Nephron progenitor cell (in vitro differentiated cells): ENCODE measurements at regions not wholly inside any gene's neighbourhood (a gene's known extent, or its start where the extent isn't known, plus 50 kb on each side); places are given as distances from the start of the nearest gene placed in this dataset.

ENCODE experiments used
- DNase-seq: peaks from one replicate; pipeline ENCODE4 v3.0.0; 2021
- H3K27ac Mint-ChIP-seq: 2 replicates; pipeline ENCODE4 v1.8.0; 2021; ENCODE audit warnings: mild to moderate bottlenecking, moderate library complexity, mixed read lengths
- H3K27me3 Mint-ChIP-seq: 2 replicates; pipeline ENCODE4 v1.8.0; 2021; ENCODE audit warnings: mild to moderate bottlenecking, low read depth, mixed read lengths; ENCODE audit not compliant: poor library complexity
- H3K36me3 Mint-ChIP-seq: 2 replicates; pipeline ENCODE4 v1.8.0; 2021; ENCODE audit warnings: low read depth, mixed read lengths
- H3K4me1 Mint-ChIP-seq: 2 replicates; pipeline ENCODE4 v1.8.0; 2021; ENCODE audit warnings: mixed read lengths
- H3K4me3 Mint-ChIP-seq: 2 replicates; pipeline ENCODE4 v1.8.0; 2021; ENCODE audit warnings: mild to moderate bottlenecking, moderate library complexity, mixed read lengths
- H3K9me3 Mint-ChIP-seq: 2 replicates; pipeline ENCODE4 v1.8.0; 2021; ENCODE audit warnings: mild to moderate bottlenecking, moderate library complexity, mixed read lengths
- TF ChIP-seq, protein P1 (sequence below): fragments of 200-600 bp; sonication (generic); IDR thresholded peaks from 2 replicates; pipeline ENCODE4 v1.5.0; 2021; ENCODE audit warnings: antibody characterized with exemption

DNA sequence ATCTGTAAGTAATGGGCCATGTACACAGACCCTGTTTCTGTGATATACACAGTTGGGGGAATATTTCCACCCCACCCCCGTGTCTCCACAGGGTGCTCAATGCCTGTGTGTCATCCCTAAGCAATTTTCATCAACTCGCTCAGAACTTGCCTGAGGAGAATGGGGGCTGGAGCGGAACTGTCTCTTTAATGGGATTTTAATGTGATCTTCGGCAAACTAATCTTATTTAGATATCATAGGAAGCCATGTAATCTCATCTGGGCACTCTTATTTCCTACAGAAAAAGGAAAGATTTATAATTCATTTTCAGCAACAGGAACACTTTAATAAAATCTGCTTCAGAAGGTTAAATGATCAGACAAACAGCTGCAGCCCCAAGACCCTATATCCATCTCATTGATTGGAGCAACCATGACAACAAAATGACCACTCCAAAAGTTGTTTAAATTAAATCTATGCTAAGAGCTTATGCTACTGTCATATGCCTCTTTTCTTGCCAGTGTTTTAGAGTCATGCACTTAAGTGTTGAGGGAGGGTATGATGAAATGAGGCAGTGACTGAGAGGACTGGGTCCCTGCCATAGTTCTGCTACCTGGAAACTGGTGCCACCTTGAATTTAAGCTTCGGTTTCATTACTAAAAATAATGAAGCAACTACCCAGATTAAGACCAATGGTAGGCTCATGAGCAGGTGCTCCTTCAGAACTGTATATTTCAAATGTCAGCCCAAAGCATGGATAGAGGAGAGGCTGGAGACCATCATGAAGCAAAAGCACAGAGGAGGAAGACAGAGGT is 183.1 kb upstream of the DDX18 start:
- peaks cover 17% of the 10 kb centered on the region for H3K27me3 Mint-ChIP-seq
- H3K27ac Mint-ChIP-seq, result no peak overlapping the region
- H3K36me3 Mint-ChIP-seq, result no peaks in the 10 kb centered on the region
- H3K4me3 Mint-ChIP-seq, result no peak overlapping the region
- DNase-seq, result no peak
- TF ChIP-seq, protein P1, sequence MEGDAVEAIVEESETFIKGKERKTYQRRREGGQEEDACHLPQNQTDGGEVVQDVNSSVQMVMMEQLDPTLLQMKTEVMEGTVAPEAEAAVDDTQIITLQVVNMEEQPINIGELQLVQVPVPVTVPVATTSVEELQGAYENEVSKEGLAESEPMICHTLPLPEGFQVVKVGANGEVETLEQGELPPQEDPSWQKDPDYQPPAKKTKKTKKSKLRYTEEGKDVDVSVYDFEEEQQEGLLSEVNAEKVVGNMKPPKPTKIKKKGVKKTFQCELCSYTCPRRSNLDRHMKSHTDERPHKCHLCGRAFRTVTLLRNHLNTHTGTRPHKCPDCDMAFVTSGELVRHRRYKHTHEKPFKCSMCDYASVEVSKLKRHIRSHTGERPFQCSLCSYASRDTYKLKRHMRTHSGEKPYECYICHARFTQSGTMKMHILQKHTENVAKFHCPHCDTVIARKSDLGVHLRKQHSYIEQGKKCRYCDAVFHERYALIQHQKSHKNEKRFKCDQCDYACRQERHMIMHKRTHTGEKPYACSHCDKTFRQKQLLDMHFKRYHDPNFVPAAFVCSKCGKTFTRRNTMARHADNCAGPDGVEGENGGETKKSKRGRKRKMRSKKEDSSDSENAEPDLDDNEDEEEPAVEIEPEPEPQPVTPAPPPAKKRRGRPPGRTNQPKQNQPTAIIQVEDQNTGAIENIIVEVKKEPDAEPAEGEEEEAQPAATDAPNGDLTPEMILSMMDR, result no peak
- H3K9me3 Mint-ChIP-seq, result peaks cover 12% of the 10 kb centered on the region
- no peaks in the 10 kb centered on the region for H3K4me1 Mint-ChIP-seq

DNA sequence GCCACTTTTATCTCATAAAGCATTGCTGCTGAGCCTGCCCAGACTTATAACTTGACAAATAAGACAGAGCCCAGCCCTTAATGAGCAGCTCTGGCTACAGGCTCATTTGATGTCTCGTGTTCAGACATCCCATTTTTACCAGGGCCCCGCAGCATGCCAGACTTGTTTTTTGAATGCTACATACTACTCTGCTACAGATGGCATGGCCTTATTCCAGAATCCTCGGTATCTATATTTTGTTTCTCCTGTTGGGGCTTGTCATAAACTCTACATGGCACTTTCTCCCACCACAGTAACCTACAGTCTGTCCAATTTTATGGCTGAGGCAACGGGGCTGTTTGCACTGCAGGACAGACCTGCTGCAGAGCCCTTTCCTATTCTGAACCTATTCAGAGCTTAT is 179.0 kb upstream of the DDX18 start:
- no peak overlapping the region for H3K27ac Mint-ChIP-seq
- H3K27me3 Mint-ChIP-seq, result peaks cover 22% of the 10 kb centered on the region
- DNase-seq, result no peak
- H3K4me3 Mint-ChIP-seq, result no peak overlapping the region
- peaks cover 19% of the 10 kb centered on the region for H3K9me3 Mint-ChIP-seq
- TF ChIP-seq, protein P1, result no peak
- no peaks in the 10 kb centered on the region for H3K4me1 Mint-ChIP-seq
- no peaks in the 10 kb centered on the region for H3K36me3 Mint-ChIP-seq

DNA sequence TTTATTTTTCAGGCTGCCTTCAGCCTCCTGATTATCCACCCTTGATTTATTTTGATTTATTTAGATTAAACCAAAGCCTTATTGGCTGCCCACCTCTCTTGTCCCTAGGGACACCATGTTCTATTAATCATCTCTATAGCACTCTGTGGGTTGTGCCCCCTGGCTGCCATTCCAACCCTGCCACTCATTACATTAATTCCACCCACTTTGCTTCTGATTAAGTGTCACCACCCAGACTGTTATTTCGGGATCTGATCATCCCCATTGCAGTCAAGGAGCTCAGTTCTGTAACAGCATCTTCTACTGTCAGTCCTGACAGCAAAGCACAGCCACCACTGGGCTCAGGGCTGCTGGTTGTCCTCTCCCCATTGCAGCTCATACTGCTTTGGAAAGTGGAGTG is 175.1 kb upstream of the DDX18 start:
- no peak overlapping the region for H3K4me3 Mint-ChIP-seq
- TF ChIP-seq, protein P1, result no peak
- no peaks in the 10 kb centered on the region for H3K36me3 Mint-ChIP-seq
- H3K9me3 Mint-ChIP-seq, result peaks cover 16% of the 10 kb centered on the region
- no peak for DNase-seq
- H3K27me3 Mint-ChIP-seq, result peaks cover 9% of the 10 kb centered on the region
- H3K27ac Mint-ChIP-seq, result no peak overlapping the region
- peaks cover 17% of the 10 kb centered on the region for H3K4me1 Mint-ChIP-seq

DNA sequence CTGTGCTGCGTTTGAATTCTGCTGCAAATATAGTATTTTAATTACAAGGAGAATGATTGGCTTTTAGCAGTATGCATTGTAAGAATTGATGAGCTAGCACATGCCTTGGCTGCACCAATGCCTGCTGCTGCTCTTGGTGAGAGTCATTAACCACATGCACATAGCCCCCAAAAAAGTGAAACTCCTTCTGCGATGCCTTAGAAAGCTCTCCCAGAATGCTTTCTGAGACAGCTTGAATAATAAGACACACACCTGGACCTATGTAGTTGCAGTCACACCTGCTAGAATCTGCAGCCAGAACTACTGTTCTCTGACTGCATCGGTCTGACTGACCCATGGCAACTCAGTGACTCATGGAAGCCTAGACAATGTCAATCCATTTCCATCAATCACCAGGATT is 170.1 kb upstream of the DDX18 start:
- TF ChIP-seq, protein P1, result no peak
- H3K27ac Mint-ChIP-seq, result no peak overlapping the region
- H3K27me3 Mint-ChIP-seq, result no peaks in the 10 kb centered on the region
- H3K4me1 Mint-ChIP-seq, result peaks cover 17% of the 10 kb centered on the region
- no peak for DNase-seq
- peaks cover 6% of the 10 kb centered on the region for H3K36me3 Mint-ChIP-seq
- H3K4me3 Mint-ChIP-seq, result no peak overlapping the region
- H3K9me3 Mint-ChIP-seq, result peaks cover 6% of the 10 kb centered on the region

DNA sequence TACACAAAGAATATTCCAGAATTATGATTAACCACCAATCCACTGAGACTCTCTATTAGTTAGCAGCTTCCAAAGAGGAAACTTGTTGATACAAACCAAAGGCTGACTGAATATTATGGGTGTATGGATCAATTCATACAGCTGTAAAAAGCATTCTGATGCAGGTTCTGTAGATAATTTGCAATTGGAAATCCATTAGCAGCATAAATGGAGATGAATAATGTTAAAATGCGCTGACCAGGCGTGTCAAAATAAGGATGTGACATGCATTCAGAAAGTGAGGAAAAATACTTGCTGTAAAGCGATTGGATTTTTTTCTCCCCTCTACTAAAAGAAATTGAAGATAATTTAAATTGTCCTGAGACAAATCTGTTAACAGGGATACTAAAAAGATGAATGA is 169.0 kb upstream of the DDX18 start:
- TF ChIP-seq, protein P1, result no peak
- H3K36me3 Mint-ChIP-seq, result peaks cover 6% of the 10 kb centered on the region
- H3K4me1 Mint-ChIP-seq, result peaks cover 17% of the 10 kb centered on the region
- no peak overlapping the region for H3K27ac Mint-ChIP-seq
- DNase-seq, result no peak
- H3K4me3 Mint-ChIP-seq, result no peak overlapping the region
- no peaks in the 10 kb centered on the region for H3K27me3 Mint-ChIP-seq
- H3K9me3 Mint-ChIP-seq, result peaks cover 6% of the 10 kb centered on the region

DNA sequence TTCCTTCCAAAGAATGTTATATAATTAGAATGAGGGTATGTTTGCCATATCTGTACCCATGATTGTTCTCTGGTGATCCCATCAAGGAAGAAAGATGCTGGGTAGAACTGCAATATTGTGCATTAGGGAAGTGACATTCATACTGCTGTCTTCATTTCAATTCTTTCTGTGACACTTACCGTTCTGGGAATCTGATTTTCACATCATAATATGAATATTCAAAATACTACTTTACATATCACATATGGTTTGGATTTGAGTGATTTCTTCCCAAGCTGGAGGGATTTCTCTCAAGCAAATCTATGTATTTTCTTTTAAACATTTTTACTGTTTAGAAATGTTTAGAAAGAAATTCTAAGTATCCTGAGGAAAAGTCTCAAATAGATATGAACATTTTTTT is 168.4 kb upstream of the DDX18 start:
- Mint-ChIP-seq H3K4me3 (no peak overlapping the region), H3K9me3 (peaks cover 6% of the 10 kb centered on the region), H3K27ac (no peak overlapping the region), H3K27me3 (no peaks in the 10 kb centered on the region), H3K36me3 (peaks cover 6% of the 10 kb centered on the region), H3K4me1 (peaks cover 17% of the 10 kb centered on the region)
- TF ChIP-seq, protein P1, result no peak
- no peak for DNase-seq
